RKO (cell line): ENCODE measurements at regions not wholly inside any gene's neighbourhood (a gene's known extent, or its start where the extent isn't known, plus 50 kb on each side); places are given as distances from the start of the nearest gene placed in this dataset.

ENCODE experiments used
- DNase-seq: peaks from one replicate; pipeline ENCODE4 v3.0.0-alpha.2; 2016; ENCODE audit warnings: low spot score

GRCh38 chr5:175034924-175035323 is 310.5 kb downstream of the MSX2 start:
- DNase-seq: no peak

GRCh38 chr5:175032741-175033151 is 308.4 kb downstream of the MSX2 start:
- no peak for DNase-seq

- no peak for DNase-seq
These were observed 307.6 kb downstream of the MSX2 start for GRCh38 chr5:175032013-175032412.

DNA sequence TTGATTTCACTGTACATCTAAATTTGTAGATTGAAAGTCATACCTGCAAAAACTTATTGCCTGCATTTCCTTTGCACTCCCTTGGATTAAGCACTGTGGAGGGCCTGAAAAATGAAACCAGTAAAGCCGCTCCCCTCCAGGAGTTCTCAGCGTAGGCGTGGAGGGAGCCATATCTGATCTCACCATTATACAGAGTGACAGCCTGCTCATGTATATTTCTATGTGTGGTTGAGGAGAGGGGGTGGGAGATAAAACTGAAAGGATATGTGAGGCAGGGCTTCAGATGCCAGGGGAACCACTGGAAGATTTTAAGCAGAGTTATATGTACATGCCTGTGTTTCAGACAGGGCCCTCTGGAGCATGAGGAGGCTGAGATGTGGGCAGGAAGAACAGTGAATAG is 303.0 kb downstream of the MSX2 start:
- no peak for DNase-seq

DNA sequence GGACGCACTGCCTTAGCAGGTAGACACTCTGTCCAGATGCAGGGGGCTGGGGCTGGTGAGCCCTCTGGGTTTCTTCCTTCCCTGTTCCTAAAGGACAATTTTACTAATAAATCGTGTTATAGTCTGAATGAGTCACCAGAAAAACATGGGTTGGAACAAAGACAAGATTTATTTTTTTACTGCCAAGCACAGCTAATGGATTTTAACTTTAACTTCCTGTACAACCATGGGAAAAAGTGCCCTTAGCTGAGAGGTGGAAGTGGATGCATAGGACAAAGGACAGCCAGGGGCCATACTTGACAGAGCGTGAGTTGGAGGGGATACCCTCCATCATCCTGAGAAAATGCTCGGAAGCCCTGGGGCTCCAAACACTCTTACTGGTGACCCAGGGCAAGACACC is 300.7 kb downstream of the MSX2 start:
- DNase-seq: no peak

- no peak for DNase-seq
These were observed 297.7 kb downstream of the MSX2 start for GRCh38 chr5:175021841-175022625.

GRCh38 chr5:175021321-175021720 is 296.9 kb downstream of the MSX2 start:
- no peak for DNase-seq

DNA sequence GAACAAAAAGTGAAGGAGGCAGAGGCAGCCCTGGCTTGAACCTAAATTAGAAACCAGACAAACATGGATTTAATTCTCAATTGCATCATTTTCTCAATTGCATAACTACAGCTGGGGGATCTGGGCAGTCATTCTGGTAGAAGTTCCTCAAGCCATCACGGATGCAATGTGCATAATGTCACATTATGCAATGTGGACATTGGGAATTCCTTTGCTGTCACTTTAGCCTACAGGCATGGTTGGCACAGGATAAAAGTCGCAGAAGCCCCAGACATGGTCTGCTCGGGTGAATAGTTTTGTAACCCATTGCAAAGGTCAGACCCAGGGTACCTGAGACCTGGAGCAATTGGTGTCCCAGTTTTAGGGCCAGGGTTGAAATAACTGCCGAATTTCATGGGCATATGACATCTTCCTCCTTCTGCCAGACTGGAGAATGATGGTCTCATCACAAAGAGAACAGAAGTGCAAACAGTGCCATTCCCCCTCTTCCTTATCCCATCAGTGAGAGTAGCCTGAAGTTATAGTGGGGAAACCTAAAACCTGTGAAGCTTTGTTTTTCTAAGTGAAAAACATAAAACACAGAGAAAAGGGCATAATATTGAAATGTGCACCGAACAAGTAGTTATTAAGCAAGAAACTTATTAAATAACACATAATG is 290.8 kb downstream of the MSX2 start:
- no peak for DNase-seq

- no peak for DNase-seq
These were observed 288.9 kb downstream of the MSX2 start for GRCh38 chr5:175013251-175013650.

DNA sequence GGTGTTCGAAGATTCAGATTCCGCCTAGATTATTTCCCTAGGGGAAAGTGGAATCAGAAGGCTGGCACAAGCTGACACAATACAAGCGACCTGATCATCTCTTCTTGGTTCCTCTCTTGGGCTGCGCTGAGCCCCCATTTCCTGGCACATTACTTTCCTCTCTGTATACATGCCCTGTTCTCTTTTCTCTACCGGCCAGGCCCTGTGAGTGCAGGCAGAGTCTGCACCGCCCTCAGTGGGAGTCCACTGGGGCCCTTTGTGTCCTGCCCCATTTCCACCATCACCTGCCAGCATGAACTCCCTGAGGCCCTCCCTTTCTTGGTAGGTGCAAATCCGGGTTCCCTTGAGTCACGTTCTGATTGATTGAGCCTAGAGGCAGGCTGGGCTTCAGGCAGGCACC is 287.9 kb downstream of the MSX2 start:
- no peak for DNase-seq

DNA sequence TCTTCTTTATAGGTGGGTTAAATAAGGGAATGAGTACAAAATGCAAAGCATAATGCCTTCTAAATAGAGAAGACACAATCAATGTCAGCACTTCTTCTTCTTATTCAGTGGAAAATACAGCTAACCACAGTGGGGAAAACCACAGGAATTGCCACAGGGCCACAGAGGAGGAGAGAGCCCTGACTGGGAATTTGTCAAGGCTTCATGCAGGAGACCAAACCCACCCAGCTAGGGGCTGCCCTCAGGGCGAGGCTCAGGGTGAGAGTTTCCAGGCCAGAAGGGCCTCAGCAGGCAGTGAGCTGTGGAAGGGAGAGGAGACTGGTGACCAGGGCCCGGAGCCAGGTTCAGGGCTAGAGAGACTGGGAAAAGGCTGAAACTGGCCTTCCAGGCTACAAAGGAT is 279.1 kb downstream of the MSX2 start:
- DNase-seq: no peak

DNA sequence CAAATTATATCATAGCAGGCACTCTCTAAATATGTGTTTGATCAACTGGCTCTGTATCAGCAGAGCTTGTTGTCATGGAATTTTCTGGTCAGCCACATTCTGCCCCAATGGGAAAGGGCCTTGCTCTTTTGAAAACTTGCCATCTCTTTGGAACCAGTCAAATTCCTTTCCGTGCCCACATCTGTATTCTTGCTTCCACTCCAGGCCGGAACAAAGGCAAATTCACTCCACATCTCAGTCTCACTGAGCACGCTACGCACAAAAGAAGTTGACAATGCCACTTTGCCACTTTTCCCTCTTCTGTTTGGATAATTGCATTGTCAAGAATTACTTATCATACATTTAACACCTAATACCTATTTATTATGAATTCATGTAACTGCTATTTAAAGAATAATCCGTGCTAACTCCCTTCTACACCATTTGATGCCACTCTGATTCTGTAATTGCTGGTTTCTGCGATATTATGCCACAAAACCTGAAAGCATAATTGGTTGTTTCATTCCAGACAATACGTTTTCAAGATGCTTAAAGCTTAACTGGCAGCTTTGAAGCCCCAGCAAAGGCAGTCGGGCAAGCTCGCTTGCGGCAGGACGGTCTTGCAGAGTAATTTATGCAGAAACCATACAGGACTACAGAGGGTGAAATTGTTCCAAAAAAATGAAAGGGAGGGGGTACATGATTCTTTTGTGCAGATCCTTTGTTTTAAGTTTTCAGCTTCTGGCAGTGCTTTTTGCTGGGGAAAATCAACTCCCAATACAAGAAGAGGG is 277.7 kb downstream of the MSX2 start:
- no peak for DNase-seq

GRCh38 chr5:175001311-175001710 is 276.9 kb downstream of the MSX2 start:
- DNase-seq: no peak

GRCh38 chr5:174999581-174999980 is 275.2 kb downstream of the MSX2 start:
- DNase-seq: no peak

DNA sequence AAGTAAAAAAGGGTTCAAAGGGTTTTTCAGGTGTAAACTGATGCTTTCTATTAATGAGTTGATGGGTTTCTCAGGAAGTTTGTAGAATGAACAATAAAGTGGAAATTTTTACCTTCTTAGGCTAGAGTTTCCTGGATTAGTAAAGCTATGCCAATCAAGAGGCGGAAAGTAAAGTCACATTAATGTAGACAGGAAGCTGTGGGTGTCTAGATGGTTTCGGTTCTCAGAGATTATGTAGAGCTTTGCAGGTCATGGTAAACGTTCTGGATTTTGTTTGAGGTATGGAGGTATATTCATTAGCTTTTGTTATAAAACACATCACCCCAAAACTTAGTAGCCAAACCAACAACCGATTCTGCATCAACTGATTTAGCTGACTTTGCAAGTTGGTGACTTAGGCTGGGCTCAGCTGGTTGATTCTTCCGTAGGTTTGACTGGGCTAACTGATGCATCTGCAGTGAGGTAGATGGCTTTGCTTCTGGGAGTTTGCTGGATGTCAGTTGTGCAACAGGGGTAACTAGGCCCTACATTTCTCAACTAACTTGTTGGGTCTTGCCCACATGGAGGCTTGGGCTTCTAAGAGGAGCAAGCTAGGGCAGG is 273.8 kb downstream of the MSX2 start:
- no peak for DNase-seq

DNA sequence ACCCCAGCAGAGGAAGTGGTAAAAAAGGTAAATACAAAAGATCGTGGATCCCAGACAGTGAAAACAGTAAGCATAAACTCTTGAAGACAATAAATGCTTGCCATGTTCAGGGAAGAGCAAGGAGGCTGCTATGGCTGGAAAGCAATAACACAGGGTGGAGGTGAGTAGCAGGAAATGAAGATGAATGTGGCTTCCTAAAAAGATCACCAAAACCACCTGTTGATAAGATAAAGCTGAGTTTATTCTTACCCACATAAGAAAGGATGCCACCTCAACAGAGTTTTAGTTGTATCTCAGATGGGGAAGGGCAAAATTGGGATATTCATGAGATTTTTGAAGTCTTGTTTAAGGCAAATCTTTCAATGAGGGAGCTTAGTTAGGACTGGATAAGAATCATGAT is 273.3 kb downstream of the MSX2 start:
- DNase-seq: no peak

DNA sequence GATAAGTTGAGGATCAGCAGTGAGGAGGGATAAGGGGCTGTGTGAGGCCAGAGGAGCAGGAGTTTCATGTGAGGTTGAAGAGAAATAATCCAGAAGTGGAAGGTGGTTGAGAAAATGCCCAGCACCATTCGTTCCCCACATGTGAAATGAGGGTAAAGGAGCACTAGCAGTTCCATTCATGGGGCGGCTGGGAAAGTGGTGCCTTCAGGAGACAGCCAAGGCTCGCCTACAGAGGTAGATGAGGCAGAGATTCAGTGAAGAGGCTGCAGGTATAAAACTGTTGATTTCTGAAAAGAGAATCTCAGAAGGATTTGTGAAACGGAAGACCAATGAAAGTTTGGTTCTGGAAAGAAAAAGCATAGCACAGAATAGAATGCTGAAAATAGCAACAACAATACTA is 272.6 kb downstream of the MSX2 start:
- no peak for DNase-seq

- DNase-seq: no peak
These were observed 271.4 kb downstream of the MSX2 start for GRCh38 chr5:174995827-174996226.

DNA sequence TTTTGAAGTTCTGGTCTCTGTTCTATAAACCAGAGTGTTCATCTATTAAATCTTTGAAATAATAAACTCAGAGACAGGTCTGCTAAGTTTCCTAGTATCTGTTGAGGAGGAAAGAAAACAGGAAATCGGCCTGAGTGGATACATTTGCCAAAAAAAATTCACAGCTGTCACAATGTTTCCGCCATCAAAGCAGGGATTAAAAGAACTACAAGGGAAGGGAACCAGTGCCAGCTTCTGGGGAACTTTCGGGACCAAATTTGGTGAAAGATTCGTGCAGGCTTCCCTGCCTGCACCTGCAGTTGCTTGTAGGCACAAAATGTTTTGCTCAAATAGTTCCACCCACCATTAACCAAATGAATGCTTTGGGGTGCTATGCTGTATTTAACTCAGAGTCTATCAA is 267.5 kb downstream of the MSX2 start:
- no peak for DNase-seq

DNA sequence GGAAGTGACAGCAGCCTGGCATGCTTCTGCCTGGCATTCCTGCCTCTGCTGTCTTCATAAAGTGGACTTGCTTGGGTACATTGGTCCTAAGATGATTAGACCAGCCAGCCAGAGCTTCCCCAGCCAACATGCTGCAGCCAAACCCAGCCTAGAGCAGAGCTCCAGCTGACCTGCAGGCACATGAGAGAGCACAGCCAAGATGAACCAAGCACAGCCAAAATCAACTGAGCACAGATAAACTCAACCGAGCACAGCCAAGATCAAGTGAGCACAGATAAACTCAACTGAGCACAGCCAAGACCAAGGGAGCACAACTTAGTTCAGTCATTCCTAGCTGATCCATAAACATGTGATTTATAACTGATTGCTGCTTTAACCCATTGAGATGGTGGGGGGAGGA is 266.5 kb downstream of the MSX2 start:
- no peak for DNase-seq

DNA sequence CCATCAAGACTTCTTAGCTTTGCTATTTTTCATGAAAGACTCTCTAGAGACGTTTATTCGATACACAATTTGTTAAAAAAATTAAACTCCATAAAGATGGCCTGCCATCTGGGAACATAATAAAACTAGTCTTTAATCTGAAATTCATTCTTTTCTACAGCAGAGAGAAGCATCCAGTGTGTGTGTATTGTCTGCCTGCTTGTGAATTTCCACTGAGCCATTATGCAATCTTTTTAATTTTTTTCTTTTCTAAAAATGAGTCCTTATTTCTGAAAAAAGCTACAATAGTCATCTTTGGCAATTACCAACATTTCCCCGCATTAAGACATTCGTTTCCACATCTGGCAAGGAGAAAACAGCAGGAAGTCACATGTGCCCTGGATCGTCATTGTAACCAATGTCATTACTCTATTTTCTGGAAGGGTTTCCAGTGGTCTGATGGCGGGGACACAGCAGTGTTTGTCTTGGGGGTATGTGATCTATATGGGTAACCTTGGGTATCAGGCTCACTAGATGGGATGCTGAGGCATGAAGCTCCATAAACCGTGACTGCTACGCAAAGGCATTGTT is 263.1 kb downstream of the MSX2 start:
- no peak for DNase-seq

GRCh38 chr5:174984863-174985262 is 260.5 kb downstream of the MSX2 start:
- no peak for DNase-seq
